ENCODE measurements at regions not wholly inside any gene's neighbourhood (a gene's known extent, or its start where the extent isn't known, plus 50 kb on each side); places are given as distances from the start of the nearest gene placed in this dataset.
"Not testable (repeated sequence)": the region's sequence is repeated elsewhere in the genome, so short reads cannot be mapped to it uniquely, and the experiment has no call there.

DNA sequence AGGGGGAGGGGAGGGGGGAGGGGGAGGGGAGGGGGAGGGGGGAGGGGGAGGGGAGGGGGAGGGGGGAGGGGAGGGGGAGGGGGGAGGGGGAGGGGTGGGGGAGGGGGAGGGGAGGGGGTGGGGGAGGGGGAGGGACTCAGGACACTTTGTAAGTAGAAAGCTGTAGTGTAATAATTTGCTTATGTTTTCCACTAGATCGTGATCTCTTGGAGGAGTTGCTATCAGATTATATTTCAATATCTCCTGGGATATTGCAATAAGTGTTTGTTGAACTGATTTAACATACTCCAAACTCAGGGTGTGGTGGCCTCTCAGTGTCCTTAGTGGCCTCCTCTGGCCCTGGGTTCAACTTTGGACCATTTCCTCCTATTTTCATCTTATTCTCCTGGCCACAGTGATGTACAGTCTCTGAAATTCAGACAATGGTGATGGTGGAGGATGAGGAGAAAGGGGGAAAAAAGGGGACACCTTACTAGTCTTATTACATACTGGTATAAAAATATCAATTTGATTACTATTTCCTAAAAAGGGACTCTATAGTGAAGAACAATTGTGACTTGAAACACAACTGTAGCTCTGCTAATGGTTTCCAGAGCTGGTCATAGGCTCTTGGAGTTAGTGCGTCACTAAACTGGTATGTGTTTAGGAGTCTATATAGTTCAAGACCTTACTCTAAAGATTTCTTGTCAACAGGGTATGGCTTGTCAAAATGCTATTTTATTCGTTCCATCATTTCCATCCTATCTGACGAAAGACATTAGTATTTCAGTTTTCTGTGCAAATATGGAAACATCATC is 89.6 kb downstream of the DDX1 start:
- no peak for DNase-seq

DNA sequence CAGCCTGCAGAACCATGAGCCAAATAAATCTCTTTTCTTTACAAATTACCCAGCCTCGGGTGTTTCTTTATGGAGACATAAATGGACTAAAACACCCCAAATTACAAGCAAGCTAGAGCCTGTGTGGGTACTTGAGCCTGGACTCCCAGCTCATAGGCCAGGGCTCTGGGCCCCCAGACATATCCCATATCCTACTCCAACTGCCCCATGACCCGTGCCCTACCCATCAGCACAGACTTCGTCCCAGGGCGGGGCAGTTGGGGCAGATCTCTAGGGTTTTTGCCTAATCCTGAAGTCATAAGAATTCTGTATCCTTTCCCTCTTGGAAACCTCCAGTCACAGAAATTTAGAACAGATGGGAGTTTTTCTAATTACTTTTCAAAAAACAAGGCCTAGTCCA is 90.7 kb downstream of the DDX1 start:
- no peak for DNase-seq

DNA sequence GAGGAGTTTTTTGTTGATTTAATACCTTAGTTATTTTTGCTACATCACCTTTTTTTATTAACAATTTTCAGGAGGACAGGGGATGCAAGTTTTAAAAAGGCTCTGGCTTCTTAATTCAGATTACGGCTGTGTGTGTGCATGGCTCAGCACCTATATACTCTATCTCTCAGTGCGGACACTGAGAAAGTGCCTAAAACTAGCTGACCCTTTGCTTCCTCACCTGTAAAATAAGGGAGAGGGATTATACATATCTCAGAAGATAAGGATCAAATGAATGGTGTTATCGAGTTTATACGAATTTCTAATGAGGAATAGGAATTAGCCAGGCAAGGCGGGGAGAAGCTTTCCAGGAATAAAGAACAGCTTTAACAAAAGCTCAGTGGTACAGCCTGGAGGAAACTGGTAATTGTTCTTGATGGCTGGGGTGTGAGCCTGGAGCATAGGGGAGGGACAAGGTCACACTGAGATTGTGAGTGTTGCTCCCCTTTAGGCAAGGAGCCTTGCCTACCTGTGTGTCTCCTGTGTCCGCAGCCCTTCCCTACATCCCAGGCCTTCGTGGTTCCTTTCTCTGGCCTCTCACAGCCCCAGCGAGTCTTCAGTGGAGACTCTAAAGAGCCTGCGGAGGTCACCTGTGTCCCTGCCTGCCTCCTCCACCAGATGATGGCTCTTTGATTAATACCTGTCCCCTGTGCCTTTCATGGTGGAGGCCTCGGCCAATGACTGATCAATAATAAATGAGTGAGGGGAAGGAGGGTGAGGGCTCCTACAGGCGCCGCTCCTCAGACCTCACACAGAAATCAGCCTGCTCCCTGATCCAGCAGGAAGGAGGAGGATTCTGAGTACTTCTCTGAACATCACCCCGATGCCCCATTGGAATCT is 92.7 kb downstream of the DDX1 start:
- DNase-seq, result no peak

DNA sequence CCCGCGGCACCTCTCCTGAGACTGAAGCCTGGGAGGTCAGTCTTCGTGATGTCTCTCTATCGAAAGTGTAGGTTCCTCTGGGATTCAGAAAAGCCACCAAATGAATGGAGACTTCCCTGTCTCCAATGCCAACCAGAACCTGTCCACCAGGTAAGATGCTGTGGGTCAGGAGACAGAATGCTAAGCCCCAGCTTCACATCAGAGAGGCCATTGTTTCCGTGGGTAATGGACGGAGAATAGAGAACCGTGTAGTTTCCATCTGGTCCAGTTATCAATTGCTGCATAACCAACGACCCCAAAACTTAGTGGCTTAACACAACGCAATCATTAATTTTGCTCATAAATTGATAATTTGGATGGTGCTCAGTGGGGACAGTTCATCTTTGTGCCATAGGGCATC is 93.5 kb downstream of the DDX1 start:
- no peak for DNase-seq

DNA sequence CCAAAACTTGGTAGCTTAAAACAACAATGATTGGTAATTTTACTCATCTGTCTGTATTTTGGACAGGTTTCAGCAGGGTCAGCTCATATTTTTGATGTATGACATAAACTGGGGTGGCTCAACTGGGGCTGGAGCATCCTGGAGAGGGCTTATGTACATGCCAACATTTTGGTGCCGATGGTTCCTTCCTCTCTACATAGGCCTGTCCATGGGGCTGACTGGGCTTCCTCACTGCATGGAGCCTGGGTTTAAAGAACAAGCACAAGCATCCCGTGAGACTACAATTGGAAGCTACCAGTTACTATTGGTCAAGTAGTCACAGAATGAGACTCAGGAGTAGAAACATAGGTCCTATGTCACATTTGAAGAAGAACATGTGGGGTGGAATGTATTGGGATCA is 95.0 kb downstream of the DDX1 start:
- DNase-seq, result no peak

DNA sequence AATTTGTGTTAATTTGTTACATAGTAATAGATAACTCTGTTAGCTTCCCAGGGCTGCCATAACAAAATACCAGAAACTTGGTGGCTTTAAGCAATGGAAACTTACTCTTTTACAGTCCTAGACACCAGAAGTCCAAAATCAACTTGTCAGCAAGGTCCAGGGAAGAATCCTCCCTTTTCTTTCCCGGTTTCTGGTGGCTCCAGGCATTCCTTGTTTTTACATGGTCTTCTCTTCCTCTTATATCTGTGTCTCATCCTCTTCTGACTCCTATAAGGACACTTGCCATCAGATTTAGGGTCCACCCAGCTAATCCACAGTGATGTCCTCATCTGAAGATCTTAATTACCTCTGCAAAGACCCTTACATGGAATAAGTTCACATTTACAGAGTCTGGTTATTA is 95.6 kb downstream of the DDX1 start:
- no peak for DNase-seq

DNA sequence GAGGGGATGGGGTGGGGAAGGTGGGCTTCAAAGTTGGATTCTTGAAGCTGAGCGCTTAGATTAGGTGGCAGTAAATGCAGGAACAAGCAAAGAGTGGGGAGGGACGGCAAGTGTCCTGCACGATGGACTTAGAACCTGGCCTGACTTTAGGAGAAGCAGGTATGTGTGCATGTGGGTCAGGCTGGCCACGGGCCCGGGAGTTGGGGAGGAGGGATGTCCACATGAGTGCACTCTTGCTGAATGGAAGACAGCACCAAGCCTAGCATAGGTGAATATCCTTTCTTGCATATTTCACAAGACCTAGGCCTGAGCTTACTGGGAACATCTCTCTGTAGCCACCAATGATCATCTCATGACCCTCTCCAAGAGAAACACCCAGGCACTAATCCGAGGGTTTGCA is 96.1 kb downstream of the DDX1 start:
- DNase-seq, result no peak

DNA sequence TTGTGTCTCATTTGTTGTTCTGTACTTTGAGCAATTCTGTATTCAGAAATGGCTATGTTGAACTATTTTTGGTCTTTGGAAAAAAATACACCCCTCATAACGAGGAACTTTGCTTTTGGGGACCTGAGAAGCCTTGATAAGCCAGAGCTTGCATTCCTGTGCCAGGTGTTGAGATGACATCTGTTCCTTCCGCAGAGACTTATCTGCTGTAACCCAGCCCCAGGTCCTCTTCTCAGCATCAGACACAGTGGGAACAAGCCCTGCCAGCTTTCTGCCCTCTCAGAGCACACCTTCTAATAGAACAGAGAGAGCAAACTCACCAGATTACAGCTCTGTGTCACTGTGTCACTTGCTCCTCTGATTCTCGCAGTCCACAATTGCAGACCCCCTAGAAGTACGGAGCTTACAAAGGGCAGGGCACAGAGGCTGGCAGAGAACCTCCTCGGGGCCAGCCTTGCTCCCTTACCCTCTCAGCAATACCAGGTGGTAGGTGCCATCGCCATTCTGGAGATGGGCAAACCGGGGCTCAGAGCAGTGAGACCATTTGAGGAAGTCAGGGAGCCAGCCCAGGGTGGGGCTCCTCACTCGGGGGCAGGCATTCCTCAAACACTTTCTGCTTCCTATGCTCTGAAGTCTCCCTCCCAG is 97.4 kb downstream of the DDX1 start:
- no peak for DNase-seq

DNA sequence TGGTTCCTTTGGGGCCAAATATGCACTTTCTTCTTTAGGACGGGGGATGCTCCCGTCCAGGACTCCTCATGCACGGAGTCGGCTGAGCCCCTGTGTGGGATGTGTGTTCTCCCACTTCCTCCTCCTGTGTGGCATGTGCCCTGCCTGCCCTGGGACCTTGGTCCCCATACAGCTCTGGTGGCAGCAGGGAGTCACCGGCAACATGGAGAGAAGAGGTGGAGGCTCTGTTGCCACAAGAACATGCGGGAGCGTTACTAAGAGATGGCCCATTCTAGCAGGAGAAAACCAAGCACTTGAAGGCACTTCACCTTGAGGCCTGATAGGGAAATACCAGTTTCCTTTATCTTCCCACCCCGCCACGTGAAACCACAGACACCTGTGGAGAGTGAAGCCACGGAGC is 98.0 kb downstream of the DDX1 start:
- no peak for DNase-seq

DNA sequence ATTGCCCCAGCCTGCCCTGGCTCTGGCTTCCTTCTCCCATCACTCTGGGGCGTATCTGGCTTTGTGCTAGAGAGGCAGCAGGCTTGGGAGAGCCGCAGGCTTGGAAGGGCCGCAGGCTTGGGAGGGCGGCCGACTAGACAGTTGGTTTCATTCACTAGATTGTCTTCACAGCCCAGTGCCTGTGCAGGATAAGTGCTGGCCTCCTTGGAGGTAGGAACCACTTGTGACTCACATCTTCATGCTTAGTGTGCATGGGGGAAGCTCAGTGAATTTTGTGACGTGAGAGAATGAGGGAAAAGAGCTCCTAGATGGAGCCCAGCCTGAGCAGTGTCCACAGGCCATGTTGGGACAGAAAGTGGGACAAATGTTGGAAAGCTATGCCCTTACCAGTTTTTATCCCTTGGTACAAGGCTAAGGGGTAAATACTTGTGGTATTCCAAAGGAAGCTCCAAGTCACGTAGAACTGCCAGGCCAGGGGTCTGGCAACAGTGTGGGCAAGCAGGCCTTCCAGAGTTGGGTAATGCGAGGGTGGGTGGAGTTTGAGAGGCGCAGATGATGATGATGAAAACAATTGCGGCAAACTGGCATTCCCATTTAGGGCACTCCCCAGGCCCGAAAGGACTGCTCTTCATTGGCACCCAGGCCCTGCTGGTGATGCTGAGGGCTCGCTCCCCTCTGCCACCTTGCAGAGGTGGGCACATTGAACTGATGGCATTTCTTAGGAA is 100.1 kb downstream of the DDX1 start:
- DNase-seq, result no peak

DNA sequence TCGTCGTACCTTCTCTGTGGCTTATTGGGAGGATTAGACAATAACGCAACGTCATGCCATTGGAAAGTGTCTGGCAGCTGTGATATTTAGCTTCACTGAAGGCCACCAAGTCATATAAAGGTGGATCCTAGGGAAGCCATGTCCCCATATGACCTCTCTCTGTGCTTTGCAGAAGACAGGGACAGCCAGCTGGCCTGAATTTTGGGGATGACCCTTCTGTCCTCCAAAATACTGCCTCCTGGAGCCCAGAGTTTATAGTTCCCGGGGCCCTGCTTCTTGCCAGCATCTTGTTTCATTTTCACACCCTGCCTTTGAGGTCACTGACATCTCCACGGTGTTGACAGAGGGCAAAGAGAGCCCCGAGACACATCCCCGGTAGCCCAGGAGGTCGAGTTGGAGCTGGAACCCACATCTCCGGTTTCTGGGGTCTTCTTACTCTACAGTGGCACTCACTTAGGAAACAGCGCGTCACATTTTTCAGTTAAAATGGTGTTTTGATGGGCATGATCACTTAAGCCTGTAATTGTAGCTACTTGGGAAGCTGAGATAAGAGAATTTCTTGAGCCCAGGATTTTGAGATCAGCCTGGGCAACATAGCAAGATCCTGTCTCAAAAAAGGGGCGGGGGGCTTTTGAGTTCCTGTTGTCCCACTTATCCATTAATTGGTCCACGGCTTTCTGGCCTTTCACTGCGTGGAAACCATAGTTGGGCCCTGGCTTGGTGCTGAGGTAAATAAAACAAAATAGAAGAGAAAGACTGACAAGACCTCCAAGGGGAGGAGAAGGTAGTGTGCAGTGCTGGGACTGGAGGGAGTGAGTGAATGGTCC is 101.1 kb downstream of the DDX1 start:
- no peak for DNase-seq

DNA sequence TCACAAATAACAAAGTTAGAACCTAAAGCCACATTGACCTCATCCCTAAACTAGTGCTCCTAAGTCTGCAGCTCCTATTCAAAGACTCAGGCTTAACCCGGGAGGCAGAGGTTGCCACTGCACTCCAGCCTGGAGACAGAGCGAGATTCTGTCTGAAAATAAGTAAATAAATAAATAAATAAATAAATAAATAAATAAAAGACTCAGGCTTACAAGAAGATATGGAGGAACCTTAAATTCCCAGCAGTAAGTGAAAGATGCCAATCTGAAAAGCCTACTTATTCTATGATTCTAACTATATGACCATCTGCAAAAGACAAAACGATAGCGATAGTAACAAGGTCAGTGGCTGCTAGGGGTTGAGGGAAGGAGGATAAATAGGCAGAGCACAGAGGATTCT is 101.7 kb downstream of the DDX1 start:
- DNase-seq, result no peak

DNA sequence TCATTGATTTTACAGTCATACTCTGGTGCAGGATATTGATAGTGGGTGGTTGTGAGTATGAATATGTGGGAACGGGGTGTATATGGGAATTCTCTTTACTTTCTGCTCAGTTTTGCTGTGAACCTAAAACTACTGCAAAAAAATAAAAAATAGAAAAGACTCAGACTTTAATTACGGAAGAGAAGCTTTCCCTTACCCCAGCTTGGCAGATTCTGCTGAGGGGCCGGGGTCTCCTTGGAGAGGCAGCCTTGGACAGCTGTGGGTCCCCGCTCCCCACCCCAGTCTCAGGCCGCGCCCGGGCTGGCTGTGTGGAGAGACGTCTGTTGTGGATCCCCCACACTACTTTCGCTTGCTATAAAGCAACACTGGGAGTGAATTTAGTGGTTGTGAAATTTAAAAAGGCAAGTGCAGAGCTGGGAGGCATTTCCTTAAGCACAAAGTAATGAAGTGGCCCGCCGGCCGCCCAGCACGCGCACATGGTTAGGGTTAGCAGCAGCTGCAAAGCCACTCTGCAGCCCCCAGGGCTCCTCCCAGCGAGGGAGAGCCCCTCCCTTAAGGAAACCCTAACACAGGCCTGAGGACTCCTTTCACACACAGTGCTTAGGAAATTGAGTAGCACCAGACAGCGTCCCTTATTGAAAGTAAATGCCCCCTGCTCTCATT is 102.4 kb downstream of the DDX1 start:
- DNase-seq, result peak; percentile 57 to 59

DNA sequence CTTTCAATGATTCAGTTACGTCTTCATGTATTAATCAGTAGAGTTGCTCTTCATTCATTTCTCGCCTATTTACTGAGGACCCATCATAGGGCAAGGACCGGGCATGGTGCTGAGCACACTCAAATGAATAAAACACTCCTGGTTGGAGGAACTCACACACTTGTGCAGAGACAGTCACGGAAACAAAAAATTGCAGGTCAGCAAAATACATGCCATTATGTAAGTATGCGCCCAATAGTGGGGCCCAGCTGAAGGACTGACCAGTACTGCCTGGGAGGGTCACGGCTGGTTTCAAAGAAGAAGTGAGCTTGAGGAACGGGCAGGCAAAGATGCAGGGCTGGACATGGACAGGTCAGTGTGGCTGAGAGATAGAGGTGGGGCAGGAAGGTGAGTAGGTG is 102.9 kb downstream of the DDX1 start:
- no peak for DNase-seq

DNA sequence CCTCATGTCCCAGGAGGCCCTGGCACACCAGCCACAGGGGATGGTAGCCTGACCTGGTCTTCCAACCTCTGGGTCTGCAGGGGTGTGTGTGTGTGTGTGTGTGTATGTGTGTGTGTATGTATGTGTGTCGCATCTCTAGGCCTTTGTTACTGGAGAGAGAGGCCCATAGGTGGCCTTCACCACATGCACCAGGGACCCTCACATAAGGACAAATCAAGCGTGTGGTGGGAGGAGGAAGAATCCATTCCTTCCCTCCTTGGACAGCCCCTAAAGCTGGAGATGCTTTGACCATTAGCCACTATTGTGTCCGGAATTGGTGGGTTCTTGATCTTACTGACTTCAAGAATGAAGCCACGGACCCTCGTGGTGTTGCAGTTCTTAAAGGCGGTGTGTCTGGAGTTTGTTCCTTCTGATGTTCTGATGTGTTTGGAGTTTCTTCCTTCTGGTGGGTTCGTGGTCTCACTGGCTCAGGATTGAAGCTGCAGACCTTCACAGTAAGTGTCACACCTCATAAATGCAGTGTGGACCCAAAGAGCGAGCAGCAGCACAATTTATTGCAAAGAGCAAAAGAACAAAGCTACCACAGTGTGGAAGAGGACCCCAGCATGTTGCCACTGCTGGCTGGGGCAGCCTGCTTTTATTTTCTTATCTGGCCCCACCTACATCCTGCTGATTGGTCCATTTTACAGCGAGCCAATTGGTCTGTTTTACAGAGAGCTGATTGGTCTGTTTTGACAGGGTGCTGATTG is 104.1 kb downstream of the DDX1 start:
- DNase-seq, result no peak

DNA sequence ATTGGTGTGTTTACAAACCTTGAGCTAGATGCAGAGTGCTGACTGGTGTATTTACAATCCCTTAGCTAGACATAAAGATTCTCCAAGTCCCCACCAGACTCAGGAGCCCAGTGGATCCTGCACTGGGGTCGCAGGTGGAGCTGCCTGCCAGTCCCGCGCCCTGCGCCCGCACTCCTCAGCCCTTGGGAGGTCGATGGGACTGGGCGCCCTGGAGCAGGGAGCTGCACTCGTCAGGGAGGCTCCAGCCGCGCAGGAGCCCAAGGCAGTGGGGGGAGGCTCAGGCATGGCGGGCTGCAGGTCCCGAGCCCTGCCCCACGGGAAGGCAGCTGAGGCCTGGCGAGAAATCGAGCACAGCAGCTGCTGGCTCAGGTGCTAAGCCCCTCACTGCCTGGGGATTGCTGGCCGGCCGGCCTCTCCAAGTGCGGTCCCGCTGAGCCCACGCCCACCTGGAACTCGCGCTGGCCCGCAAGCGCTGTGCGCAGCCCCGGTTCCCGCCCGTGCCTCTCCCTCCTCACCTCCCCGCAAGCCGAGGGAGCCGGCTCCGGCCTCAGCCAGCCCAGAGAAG is 105.0 kb downstream of the DDX1 start:
- DNase-seq, result not testable (repeated sequence)

DNA sequence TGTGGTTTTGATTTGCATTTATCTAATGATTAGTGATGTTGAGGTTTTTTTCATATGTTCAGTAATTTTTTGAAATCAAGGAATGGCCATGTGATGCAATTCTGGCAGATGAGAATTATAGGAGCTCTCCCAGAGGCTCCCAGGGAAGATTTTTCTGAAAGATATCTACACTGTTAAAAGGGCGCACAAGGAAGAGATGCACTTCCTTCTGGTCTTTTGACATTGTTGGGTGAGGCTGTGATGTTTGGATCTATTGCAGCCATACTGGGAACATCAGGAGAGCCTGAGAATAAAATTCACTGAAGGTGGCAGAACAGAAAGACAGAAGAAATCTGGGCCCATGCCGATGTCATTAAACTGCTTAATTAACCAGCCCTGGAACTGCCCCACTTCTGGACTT is 108.5 kb downstream of the DDX1 start:
- DNase-seq, result no peak

DNA sequence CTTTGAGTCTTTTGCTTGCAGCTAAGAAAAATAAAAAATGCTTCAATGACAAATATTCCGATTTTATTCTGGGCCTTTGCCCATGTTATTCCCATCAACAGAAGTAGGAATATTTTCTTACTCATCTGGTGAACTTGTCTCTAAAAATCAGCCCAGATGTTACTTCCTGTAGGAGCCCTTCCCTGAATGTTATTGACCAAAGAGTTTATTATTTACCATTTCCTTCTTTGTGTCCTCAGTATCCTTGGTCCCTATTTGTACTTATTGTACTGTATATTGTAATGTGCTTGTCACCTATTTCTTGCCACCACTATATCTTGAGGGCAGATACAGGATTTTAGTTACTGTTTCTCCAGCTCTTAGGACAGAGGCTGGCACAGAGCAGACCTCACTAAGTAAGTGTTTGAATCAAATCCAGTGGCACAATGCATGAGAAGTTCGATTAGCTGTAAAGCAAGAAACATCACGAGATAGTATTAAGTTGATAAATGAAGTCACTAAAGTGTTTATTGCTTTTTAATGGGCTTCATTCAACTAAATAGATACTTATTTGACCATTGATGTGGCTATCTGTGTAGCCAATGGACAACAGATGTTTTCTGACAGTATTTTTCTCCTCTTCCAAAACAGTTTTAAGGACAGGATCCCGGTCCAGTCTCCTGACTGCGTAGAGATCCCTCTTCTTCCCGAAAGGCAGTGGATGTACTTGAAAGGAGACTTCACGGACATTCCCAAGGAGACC is 109.1 kb downstream of the DDX1 start:
- peak; percentile 59 to 70 for DNase-seq

All from right lung (tissue), 2 donors.